ENCODE measurements at regions not wholly inside any gene's neighbourhood (a gene's known extent, or its start where the extent isn't known, plus 50 kb on each side); places are given as distances from the start of the nearest gene placed in this dataset.

DNA sequence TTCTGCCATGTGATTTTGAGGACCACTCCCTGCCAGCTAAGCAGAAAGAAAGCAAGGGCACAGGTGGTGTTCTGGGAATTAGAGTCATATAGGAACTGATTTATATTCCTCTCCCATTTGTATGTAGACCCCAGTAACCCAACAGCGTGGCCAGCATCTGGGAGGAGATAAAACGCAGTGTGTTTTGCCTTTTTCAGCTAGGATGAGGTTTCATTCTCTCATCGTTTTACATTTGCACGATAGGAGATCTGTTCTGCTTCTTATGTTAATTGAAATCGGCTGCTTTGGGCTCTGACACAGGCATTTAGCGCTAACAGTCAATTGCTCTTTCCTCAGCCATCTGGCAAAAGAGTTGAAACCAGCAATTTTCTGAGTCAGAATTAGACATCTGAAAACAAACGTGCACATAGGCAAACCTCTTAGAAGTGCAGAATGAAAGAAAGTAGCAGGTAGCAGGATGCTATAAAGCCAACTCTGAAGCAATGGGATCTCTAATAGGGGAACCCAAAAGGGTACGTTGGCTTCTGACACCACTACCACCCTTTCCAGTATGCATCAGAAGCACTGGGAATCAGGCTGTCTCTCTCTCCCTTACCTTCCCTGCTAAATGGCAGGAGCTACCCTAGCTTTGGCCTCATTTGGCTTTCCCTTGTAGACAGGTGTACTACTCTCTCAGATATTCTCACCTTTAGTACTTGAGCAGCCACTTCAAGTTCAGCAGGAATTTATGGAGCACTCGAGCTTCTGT is 219.1 kb downstream of the PHLDA1 start:
- peak; percentile 80 for DNase-seq (ENCODE audit: low read depth)
- TF ChIP-seq, protein P1, sequence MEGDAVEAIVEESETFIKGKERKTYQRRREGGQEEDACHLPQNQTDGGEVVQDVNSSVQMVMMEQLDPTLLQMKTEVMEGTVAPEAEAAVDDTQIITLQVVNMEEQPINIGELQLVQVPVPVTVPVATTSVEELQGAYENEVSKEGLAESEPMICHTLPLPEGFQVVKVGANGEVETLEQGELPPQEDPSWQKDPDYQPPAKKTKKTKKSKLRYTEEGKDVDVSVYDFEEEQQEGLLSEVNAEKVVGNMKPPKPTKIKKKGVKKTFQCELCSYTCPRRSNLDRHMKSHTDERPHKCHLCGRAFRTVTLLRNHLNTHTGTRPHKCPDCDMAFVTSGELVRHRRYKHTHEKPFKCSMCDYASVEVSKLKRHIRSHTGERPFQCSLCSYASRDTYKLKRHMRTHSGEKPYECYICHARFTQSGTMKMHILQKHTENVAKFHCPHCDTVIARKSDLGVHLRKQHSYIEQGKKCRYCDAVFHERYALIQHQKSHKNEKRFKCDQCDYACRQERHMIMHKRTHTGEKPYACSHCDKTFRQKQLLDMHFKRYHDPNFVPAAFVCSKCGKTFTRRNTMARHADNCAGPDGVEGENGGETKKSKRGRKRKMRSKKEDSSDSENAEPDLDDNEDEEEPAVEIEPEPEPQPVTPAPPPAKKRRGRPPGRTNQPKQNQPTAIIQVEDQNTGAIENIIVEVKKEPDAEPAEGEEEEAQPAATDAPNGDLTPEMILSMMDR (IDR thresholded peaks at IDR 0.05; ENCODE audit: low read depth, low read length, missing control alignments), result no peak
- in situ Hi-C loops (cut with HindIII; ENCODE audit: low sequenced_read_pairs), result no loop called here
- H3K4me3 ChIP-seq (ENCODE audit: low read depth, low read length), result no peak overlapping the region

DNA sequence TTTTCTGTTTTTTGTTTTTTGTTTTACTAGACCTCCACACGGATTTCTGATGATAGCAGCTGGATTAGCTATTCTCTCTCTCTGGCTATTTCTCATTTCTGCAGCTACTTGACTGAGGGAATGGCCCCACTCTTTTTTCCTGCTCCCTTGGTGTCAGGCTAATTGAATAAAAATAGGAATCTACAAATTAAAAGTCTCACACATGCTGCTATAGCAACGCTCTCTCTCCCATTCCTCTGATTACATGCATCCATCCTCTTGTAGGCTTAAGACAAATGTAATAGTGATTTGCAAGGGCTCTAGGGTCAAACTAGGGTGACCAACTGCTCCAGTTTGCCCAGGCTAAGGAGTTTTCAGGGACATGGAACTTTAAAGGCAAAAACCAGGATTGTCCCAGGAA is 221.8 kb downstream of the PHLDA1 start:
- no peak for DNase-seq (ENCODE audit: low read depth)
- TF ChIP-seq, protein P1 (IDR thresholded peaks at IDR 0.05; ENCODE audit: low read depth, low read length, missing control alignments), result no peak
- H3K4me3 ChIP-seq (ENCODE audit: low read depth, low read length), result no peak overlapping the region
- in situ Hi-C loops (cut with HindIII; ENCODE audit: low sequenced_read_pairs), result no loop called here

DNA sequence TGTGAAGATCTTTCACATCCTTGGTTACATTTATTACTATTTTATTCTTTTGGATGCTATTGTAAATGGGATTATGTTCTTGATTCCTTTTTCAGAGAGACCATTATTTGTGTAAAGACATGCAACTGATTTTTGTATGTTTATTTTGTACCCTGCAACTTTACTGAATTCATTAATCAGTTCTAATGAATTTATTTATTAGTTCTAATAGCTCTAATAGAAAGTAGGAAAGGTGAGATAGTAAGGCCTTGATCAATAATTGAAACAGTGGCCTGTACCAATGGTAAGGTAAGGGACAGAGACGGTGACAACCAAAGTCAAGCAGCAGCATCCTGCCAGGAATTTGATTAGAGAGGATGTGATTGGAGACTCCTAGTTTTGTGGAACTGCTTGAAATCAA is 224.1 kb downstream of the PHLDA1 start:
- in situ Hi-C loops (cut with HindIII; ENCODE audit: low sequenced_read_pairs), result no loop called here
- TF ChIP-seq, protein P1 (IDR thresholded peaks at IDR 0.05; ENCODE audit: low read depth, low read length, missing control alignments), result no peak
- H3K4me3 ChIP-seq (ENCODE audit: low read depth, low read length), result no peak overlapping the region
- DNase-seq (ENCODE audit: low read depth), result no peak

DNA sequence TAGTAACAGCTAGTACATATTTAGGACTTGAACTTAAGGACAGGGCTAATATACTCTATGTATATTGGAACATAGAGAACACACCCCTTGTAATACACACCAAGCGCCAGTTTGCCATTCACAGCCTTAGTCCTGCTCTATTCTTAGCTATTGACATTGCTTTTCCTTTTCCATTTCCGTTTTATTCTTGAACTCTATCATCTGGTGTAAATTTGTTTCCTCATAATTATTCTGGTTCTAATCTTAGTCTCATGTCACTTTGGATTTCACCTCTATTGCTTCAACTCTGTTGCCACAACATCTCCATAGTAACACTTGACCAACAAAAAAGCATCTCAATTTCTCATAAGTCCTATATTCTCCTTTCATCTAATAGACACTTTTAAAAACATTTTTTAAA is 225.7 kb downstream of the PHLDA1 start:
- no peak for DNase-seq (ENCODE audit: low read depth)
- TF ChIP-seq, protein P1 (IDR thresholded peaks at IDR 0.05; ENCODE audit: low read depth, low read length, missing control alignments), result no peak
- no peak overlapping the region for H3K4me3 ChIP-seq (ENCODE audit: low read depth, low read length)
- in situ Hi-C loops (cut with HindIII; ENCODE audit: low sequenced_read_pairs), result no loop called here

DNA sequence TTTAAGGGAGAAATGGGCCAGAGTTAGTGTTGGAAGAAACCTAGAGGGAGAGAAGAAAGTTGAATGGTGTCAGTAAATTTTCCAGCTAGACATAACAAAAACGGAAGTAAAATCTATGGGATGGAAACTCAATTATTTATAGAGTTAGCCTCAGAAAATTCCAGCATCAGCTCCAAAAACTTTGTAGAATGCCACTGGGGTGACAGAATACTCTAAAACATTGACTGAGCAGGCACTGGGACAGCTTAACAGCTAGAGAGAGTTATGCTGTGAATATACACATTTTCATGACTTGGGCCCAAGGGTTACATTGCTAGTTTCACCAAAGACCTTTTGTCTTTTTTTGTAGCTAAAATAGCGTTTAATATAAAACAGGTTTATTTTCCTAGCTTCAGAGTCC is 226.3 kb downstream of the PHLDA1 start:
- in situ Hi-C loops (cut with HindIII; ENCODE audit: low sequenced_read_pairs), result no loop called here
- TF ChIP-seq, protein P1 (IDR thresholded peaks at IDR 0.05; ENCODE audit: low read depth, low read length, missing control alignments), result no peak
- H3K4me3 ChIP-seq (ENCODE audit: low read depth, low read length), result no peak overlapping the region
- no peak for DNase-seq (ENCODE audit: low read depth)

DNA sequence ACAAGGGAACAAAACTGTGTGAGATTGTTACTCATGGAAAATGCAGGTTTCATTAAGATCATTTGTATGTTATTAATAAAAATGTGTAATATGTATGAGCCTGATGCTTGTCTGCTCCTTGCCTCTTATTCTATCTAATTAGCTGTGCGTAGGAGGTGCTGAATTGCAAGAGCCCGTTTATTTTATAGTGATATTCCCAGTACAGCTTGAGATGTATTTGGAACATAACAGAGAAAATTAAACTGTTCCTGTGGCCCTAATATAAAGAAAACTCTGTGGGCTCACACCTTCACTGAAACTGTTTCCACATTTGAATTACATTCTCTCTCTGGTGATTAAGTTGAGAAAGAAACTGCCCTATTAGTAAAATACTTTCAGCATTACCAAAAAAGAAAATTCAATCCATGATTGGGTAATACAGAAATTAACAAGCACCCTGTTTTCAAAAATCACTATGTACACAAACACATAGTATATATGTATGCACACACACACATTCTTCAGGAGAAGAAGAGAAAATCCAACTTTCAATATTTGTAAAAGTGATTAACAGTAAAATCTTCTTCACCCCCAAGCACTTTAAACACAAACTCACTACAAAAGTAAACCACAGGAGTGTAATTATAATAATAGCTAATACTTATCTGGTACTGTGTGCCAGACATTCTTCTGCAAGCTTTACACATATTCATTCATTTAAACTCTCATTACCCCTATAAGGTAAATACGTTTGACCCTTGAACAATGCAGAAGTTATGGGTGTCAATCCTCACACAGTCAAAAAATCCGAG is 233.2 kb downstream of the PHLDA1 start:
- in situ Hi-C loops (cut with HindIII; ENCODE audit: low sequenced_read_pairs), result no loop called here
- no peak for DNase-seq (ENCODE audit: low read depth)
- H3K4me3 ChIP-seq (ENCODE audit: low read depth, low read length), result no peak overlapping the region
- TF ChIP-seq, protein P1 (IDR thresholded peaks at IDR 0.05; ENCODE audit: low read depth, low read length, missing control alignments), result no peak

All from astrocyte of the cerebellum (primary cell).